Rectal smooth muscle tissue (tissue), 1 donor: ENCODE measurements at regions not wholly inside any gene's neighbourhood (a gene's known extent, or its start where the extent isn't known, plus 50 kb on each side); places are given as distances from the start of the nearest gene placed in this dataset.

Experiments
- H3K27ac ChIP-seq: one replicate; pipeline ENCODE4 v1.7.0; 2013; ENCODE audit warnings: low read depth, low read length, inconsistent platforms
- H3K27me3 ChIP-seq: one replicate; pipeline ENCODE4 v1.7.0; 2013; ENCODE audit warnings: low read length; ENCODE audit not compliant: control insufficient read depth, insufficient read depth
- H3K36me3 ChIP-seq: one replicate; pipeline ENCODE4 v1.7.0; 2013; ENCODE audit warnings: low read length; ENCODE audit not compliant: control insufficient read depth, insufficient read depth
- H3K4me1 ChIP-seq: one replicate; pipeline ENCODE4 v1.7.0; 2013; ENCODE audit warnings: low read length; ENCODE audit not compliant: control insufficient read depth, insufficient read depth
- H3K4me3 ChIP-seq: one replicate; pipeline ENCODE4 v1.7.0; 2013; ENCODE audit warnings: low read length
- H3K9ac ChIP-seq: one replicate; pipeline ENCODE4 v1.7.0; 2013; ENCODE audit warnings: low read length

DNA sequence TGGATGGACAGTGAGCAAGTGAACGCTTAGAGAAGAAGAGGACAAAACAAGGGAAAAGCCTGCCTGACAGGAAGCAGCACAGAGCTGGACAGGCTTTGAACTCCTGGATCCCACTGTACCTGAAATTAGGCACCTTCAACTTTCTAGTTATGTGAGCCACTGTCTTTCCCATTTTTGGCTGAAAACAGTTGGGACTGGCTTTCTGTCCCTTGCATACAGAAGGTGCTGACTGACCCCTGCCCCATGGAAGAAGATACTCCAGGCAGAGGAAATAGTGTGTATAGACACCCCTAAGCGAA lies 122.8 kb downstream of the CEBPB start:
- no peaks in the 10 kb centered on the region for H3K36me3 ChIP-seq
- peaks cover 17% of the 10 kb centered on the region for H3K4me1 ChIP-seq
- no peak overlapping the region for H3K4me3 ChIP-seq
- H3K9ac ChIP-seq: no peak overlapping the region
- H3K27ac ChIP-seq: peak overlapping the region; percentile 11
- no peaks in the 10 kb centered on the region for H3K27me3 ChIP-seq

- Histone ChIP-seq H3K27ac (no peak overlapping the region), H3K36me3 (no peaks in the 10 kb centered on the region), H3K4me3 (no peak overlapping the region), H3K27me3 (no peaks in the 10 kb centered on the region), H3K4me1 (peaks cover 14% of the 10 kb centered on the region), H3K9ac (no peak overlapping the region)
Observed at GRCh38 chr20:50313827-50314677, 123.4 kb downstream of the CEBPB start.

- no peaks in the 10 kb centered on the region for H3K36me3 ChIP-seq
- H3K27ac ChIP-seq: no peak overlapping the region
- peaks cover 13% of the 10 kb centered on the region for H3K4me1 ChIP-seq
- H3K4me3 ChIP-seq: no peak overlapping the region
- no peaks in the 10 kb centered on the region for H3K27me3 ChIP-seq
- no peak overlapping the region for H3K9ac ChIP-seq
Observed at GRCh38 chr20:50314678-50315335, 124.2 kb downstream of the CEBPB start.

- H3K9ac ChIP-seq: no peak overlapping the region
- H3K4me3 ChIP-seq: no peak overlapping the region
- H3K27ac ChIP-seq: no peak overlapping the region
- H3K36me3 ChIP-seq: no peaks in the 10 kb centered on the region
- peaks cover 17% of the 10 kb centered on the region for H3K4me1 ChIP-seq
- no peaks in the 10 kb centered on the region for H3K27me3 ChIP-seq
Observed at GRCh38 chr20:50315586-50316551, 125.2 kb downstream of the CEBPB start.

DNA sequence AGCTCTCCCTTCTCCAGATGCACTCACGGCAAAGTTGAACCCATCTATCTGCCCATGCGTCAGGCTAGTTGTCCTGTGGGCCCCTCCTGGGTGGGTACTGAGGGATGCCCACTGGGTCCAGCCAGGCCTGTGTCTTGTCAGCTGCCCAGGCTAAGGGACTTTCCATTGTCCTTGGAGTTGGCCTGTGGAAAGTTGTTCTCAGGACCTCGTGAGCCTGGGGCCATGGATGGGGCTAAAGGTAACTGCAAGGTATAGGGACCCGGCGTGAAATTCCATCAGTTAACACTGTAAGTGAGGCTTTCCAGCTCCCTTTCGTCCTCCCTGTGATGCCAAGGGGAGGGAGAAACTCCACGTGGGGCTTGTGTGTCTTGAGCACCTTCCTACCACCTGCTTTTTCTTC lies 126.5 kb downstream of the CEBPB start:
- no peaks in the 10 kb centered on the region for H3K27me3 ChIP-seq
- H3K27ac ChIP-seq: no peak overlapping the region
- no peak overlapping the region for H3K4me3 ChIP-seq
- no peaks in the 10 kb centered on the region for H3K36me3 ChIP-seq
- H3K4me1 ChIP-seq: peaks cover 29% of the 10 kb centered on the region
- H3K9ac ChIP-seq: no peak overlapping the region

GRCh38 chr20:50317609-50318008 lies 127.0 kb downstream of the CEBPB start:
- Histone ChIP-seq H3K27me3 (no peaks in the 10 kb centered on the region), H3K27ac (no peak overlapping the region), H3K4me3 (no peak overlapping the region), H3K36me3 (no peaks in the 10 kb centered on the region), H3K4me1 (peaks cover 26% of the 10 kb centered on the region), H3K9ac (no peak overlapping the region)

GRCh38 chr20:50318710-50319109 lies 128.1 kb downstream of the CEBPB start:
- Histone ChIP-seq H3K4me1 (peaks cover 17% of the 10 kb centered on the region), H3K9ac (no peak overlapping the region), H3K4me3 (no peak overlapping the region), H3K27me3 (no peaks in the 10 kb centered on the region), H3K27ac (no peak overlapping the region), H3K36me3 (no peaks in the 10 kb centered on the region)

- Histone ChIP-seq H3K9ac (peak overlapping the region; percentile 32), H3K36me3 (no peaks in the 10 kb centered on the region), H3K4me1 (peaks cover 17% of the 10 kb centered on the region), H3K27me3 (no peaks in the 10 kb centered on the region), H3K27ac (peak overlapping the region; percentile 90), H3K4me3 (peak overlapping the region; percentile 50)
Observed at GRCh38 chr20:50320005-50320900, 129.6 kb downstream of the CEBPB start.

GRCh38 chr20:50320901-50321796 lies 130.5 kb downstream of the CEBPB start:
- Histone ChIP-seq H3K27ac (peak overlapping the region; percentile 90), H3K4me3 (peak overlapping the region; percentile 50), H3K9ac (peak overlapping the region; percentile 5)

DNA sequence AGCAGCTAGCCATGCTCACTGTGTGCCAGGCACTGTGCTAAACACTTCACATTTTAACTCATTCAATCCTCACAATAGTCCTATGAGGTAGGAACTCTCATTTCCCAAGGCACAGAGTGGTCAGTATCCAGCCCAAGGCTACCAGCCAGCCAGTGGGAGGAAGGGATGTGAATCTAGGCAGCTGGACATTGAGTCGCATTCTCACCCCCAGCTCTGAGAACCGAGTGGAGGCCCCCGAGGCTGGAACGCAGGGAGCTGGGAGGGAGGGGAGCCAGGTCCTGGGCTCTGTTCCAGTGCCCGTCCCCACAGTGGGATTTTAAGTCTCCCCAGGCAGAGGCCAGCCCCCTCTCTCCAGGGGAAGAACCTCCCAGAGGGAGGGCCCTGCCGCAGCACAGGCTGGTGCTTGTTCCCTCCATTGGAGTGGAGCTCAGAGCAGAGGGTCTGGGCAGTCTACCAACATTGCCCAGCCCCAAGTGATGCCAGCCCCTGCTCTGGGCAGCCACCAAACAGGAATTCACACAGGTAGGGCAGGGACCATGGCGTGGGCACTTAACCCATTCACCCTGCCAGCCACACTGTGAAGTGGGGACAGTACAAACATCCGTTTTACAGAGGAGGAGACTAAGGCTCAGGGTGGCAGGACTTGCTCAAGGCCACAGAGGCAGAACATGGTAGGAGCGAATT lies 131.3 kb downstream of the CEBPB start:
- H3K4me1 ChIP-seq: peaks cover 17% of the 10 kb centered on the region
- H3K27ac ChIP-seq: peak overlapping the region; percentile 90
- H3K9ac ChIP-seq: peak overlapping the region; percentile 5
- no peaks in the 10 kb centered on the region for H3K27me3 ChIP-seq
- no peaks in the 10 kb centered on the region for H3K36me3 ChIP-seq
- H3K4me3 ChIP-seq: no peak overlapping the region

More at GRCh38 chr20:50320901-50321796, 130.5 kb downstream of the CEBPB start:
- Histone ChIP-seq H3K4me1 (peaks cover 17% of the 10 kb centered on the region), H3K36me3 (no peaks in the 10 kb centered on the region), H3K27me3 (no peaks in the 10 kb centered on the region)
